Islet of Langerhans (tissue), 1 donor: ENCODE measurements at regions not wholly inside any gene's neighbourhood (a gene's known extent, or its start where the extent isn't known, plus 50 kb on each side); places are given as distances from the start of the nearest gene placed in this dataset.

ENCODE experiments used
- FAIRE-seq: peaks from one replicate; lab custom pipeline; 2011; peaks lifted over from hg19 to GRCh38; lab: Jason Lieb, UNC

DNA sequence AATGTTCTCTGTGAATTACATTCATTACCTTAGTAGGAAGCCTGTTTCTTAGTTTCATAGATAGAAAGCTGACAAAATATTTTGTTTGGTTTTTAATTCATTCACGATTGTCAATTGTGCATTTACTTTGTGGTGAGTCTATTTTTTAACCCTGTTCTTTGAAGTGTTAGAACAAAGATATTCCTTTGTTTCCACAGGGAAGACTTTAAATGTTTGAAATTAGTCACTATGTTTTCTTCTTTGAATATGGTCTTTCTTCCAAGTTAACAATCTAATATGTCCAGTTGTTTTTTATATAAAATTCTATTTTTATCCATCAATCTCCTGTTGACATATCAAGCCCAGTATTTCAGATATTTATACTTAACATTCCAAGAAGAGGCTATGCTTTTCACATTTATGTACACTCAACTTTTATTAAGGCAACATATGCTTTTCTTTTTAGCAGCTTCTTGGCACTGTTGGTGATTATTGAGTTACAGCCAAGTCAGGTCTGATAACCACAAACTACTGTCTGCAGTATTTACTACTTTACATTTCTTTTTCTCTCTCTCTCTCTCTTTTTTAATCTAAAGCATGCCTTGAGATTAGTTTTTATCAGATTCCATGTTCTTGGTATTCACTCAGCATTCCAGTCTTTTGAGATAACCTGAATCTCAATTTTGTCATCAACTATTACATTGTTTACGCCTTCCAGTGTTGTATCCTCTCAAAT, 812.8 kb upstream of the SLC10A2 start:
- FAIRE-seq: no peak

DNA sequence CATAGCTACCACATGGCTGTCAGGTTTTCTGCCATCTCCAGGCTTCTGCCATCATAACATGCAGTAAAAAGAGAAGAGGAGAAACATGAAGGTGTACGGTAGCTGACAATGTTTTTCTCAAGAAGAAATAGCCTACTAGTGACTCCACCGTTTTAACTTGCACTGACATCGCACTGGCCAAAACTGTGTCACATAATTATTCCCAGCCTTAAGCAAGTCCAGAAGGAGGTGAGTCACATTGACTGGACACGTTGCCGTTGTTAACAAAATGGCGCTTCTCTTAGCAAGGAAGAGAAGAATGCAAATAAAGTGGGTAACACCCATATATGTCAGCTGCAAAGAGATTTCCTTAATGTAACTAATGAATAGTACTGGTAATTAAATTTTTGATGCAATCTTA, 810.4 kb upstream of the SLC10A2 start:
- FAIRE-seq: no peak

DNA sequence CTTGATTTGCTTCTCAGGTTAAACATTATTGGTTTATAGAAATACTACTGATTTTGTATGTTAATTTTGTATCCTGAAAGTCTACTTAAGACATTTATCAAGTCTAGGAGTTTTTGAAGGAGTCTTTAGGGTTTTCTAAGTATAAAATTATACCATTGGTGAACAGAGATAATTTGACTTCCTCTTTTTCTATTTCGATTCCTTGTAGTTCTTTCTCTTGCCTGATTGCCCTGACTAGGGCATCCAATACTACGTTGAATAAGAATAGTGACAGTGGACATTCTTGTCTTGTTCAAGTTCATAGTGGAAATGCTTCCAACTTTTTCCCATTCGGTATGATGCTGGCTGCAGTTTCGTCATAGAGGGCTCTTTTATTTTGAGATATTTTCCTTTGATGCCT, 807.5 kb upstream of the SLC10A2 start:
- FAIRE-seq: no peak

DNA sequence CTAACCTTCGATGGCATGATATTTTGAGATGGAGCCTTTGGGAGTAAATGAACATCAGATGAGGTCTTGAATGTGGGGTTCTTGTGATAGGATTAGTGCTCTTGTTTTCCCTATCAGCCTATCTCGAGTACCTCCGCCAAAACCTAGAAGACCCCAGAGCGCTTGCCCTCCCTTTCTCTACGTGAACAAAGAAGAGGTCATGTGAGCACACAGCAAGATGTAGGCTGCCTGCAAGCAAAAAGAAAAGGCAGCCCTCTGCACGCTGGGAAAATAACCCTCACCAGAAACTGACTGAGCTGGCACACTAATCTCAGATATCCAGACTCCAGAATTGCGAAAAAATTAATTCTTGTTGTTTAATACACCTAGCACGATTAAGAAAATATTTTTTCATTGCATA, 799.8 kb upstream of the SLC10A2 start:
- FAIRE-seq: no peak

DNA sequence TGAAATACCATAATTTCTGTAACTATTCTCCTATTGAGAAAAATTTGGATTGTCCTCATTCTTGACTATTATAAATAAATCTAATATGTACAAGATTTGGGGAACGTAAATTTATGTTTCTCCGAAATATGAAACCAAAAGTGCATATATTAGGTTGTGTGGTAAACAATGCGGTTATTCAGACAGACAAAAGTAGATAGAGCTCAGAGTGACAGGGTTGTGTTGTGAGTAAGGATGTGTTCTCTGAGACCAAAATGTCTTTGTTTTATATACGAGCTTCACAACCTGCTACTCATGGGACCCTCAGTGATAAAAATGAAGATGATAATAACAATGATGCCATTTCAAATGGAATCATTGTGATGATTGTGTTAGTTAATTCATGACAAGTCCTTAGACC, 796.3 kb upstream of the SLC10A2 start:
- no peak for FAIRE-seq

DNA sequence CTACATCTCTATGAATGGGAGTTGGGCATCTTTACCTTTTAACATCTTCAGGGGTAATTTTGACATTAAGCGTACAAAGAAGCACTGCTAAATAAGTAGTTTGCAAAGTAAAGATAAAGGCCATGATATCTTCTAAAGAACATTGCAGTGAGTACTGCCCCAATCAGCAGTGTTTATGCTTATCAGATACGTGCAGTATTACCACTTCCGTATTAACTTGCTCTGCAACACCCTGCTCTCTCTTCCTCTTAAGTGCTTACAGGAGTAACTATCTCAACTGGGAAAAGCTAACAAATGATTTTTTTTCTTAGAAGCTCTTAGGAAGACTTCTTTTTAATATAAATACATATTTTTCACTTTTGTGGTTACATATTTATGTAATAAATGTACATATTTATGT, 793.7 kb upstream of the SLC10A2 start:
- no peak for FAIRE-seq

DNA sequence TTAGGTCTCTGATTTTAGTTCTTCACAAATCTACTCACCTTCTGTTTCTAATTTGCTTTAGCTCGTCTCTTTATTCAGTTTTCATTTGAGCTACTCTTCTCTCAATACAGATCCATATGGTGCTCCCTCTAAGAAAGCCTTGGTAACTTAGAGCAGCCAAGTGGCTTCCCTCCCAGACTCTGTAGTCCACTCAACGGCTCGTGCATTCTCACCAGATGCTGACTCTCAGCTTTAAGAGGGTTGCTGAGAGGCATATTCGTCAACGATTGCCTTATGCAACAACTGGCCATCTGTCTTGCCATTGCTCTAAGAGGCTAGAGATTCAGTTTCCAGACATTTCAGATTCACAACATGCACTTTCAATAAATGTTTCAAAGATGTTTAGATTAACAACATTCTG, 785.8 kb upstream of the SLC10A2 start:
- FAIRE-seq: no peak

DNA sequence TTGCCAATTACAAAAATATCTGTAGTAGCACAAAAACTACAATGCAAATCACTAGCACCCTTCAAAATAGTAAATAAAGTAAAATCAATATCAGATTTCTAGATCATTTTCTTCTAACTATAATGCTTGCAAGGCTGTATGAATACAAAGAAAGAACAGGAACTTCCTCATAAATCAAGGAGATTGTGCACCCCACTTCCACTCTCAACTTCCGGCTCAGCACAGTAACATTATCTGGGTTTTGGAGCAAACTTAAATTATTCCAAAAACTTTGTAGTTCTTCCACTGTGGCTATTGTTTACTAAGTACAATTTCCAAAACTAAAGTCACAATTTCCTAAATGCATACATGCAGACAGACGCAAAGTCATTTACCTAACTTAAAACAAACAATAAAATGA, 778.3 kb upstream of the SLC10A2 start:
- no peak for FAIRE-seq

DNA sequence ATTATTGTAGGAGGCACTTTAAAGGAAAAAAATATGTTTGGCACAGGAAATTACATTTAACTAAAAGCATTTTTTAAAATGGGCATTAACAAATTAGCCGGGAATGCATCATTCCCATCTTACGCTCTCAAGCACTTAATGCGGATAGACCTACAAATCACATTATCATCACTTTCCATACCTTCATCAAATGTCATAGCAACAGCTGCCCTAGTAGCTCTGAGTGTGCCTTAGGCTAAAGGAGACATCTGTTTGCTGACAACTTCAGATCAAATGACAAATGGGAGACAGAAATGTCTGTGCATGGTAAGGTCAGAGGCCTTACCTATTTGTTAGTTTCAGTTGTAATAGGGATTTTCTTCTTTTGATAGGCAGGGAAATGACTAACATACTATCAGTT, 773.2 kb upstream of the SLC10A2 start:
- no peak for FAIRE-seq

DNA sequence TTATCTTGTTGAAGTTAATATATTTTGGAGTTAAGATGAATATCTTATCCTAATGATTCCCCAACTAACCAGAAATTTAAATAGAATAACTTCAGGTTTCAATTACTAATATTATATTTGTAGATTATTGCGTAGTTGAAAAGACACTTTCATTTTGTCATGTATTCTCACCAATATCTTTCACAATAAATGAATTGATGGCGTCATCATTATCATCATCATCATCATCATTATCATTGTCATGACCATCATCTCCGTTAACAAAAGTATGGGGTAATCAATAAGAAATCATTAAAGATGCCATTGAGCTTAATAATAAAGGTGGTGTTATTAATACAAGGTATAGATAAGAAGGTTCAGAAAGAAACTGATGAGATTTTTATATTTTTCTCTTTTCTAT, 768.8 kb upstream of the SLC10A2 start:
- FAIRE-seq: no peak

DNA sequence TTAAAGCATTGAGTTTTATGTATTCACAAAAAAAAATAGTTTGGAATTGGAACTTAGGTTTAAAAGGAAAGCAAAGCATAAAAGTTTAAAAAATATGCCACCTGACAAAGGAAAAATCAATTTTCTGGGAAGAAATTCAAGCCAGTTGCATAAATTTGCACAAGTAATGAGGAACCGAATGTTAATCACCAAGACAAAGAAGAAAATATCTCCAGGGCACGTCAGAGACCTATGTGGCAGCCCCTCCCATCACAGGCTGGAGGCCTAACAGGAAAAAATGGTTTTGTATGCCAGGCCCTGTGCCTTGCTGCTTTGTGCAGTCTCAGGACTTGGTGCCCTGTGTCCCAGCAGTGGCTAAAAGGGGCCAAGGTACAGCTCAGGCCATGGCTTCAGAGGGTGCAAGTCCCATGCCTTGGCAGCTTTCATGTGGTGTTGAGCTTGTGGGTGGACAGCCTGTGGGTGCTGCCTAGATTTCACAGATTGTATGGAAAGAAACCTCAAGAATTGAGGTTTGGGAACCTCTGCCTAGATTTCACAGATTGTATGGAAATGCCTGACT, 767.2 kb upstream of the SLC10A2 start:
- no peak for FAIRE-seq

DNA sequence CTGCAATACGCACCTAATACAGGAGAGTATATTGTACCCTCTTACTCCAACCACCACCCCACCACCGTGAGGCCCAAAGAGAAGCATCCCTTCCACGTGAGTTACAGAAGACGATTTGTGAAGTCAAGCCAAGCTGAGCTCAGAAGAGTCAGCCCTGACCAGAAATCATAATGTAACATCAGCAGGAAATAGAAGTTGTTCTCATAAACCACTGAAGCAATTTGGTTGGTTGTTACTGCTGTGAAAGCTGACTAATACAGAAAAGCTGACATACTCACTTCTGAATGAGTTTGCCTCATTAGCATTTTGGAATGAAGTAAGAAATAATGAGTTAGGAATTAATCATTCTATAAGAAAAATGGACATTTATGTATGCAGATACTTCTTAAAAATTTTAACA, 749.4 kb upstream of the SLC10A2 start:
- FAIRE-seq: no peak

DNA sequence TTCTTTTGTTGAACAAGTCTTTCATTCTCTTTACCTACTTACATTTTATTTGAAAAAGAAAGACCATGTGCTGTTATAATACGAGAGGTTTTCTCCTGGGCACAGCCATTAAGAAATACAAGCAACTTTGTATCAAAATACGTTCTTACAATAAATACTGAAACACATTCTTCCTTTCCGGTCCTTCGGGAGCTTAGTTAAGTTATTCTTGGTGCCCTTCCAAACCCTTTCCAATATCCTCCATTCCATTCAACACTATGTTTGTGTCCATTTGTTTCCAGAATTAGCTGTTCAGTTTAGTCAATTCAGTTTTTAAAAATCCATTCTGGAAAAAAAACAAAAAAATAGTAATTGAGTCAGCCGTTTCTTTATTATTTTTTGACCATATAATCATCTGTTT, 746.8 kb upstream of the SLC10A2 start:
- no peak for FAIRE-seq

DNA sequence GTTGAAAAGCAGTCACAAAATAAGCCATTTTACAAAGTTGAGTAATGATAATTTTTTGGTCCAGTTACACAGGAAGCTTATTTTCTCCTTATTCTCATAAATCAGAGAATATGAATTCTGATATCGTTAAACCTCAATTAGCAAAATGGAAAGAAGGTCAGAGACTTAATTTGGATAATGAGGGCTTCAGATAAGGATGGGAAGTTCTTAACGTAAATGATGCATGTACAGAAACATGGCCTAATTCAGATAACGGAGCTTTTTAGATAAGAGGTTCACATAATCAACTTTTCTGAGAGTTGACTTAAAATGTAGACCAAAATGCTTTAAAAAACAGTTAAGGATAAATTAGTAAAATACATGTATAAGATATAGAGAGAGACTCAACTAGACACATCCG, 746.3 kb upstream of the SLC10A2 start:
- no peak for FAIRE-seq

DNA sequence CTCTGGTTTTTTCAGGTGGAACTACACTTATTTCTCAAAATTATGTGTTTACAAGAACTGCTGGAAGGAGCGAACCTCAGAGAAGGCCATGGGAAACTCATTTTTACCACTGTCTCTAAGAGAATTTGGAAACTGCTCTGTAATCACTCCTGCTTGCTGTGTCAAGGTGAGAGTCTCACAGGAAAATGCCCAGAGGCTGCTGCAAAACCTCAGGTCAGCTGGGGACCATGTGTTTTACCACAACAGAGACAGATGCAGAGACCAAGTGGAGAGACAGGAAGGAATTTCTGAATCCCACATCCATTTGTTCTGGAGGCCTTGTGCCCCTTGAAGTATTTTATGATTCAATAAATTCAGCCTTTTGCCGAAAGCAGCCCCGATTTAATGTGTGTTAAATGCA, 743.8 kb upstream of the SLC10A2 start:
- FAIRE-seq: no peak

DNA sequence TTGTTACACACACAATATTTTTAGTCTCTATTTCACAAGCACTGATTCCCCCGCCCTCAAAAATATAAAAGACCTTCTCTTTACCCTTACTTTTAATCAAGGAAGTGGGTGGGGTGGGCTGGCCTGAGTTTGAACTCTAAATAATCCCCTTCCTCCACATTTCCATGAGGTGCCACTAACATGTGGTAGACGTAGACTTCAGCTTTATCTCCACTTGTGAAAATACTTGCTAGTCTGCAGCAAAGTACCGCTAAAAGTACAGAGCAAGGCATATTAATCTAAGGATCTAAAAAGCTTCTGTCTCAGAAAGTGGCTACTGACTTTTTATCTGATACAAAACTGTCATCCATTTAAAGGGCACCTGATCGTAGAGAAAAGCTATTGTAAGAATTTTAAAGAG, 739.6 kb upstream of the SLC10A2 start:
- FAIRE-seq: no peak

DNA sequence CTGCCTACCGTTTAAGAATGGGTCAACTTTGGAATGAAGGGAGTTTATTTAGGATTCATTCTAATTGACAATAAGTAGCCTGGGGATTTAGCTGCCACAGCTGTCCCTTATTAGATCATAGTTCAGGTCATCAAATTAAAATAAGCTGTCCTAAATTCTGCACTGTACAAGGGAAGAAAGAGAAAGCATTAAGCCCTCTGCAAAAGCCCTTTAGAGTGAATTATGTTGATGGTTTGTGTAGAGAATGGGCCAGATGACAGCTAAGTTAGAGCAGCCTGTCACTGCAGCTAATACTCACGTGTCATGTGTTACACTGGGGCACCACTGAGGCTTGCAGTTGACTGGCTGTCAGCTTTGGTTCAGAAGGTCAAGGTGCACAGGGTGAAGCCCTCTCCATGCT, 737.1 kb upstream of the SLC10A2 start:
- no peak for FAIRE-seq

DNA sequence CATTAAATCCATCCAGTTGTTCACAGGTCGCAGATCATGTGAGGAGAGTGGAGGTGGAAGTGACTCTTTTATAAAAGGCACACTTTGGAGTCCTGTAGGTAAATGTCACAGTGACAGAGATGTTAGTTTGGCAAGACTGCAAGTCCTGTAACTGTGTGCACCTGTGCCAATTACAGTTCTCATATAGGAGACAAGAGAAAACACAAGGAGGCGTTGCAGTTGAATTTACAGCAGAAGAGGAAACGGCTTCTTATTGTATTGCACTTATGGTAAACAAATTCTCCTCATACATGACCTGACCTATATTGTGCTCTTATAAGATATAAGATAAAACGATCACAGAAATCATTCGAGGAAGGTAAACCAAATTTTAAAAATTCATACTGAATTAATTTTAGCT, 732.8 kb upstream of the SLC10A2 start:
- no peak for FAIRE-seq

DNA sequence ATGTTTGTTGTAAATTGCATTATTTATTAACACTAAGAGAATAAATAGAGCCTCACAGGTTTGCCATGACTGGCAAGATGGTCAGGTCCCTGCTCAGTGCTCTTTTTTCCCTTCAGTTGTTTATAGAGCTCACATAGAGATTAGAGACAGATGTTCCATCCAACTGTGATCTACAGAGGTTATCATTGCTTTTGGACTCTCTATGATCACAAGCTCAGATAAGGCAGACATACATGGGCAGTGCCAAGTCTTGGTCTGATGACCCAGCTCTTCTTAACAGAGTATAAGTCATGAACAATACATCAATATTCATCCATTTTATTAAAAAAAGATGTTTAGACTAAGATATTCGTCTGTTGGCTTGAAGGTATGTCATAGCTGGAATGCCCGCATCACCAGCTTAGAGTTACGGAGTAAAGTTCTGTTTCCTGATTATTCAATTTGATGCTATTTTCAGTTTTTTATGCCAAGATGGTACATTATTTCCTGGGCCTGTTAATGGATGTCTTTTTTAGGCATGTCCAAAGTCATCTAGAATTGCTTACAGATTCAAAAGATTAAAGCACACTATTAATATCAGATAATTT, 729.8 kb upstream of the SLC10A2 start:
- no peak for FAIRE-seq

DNA sequence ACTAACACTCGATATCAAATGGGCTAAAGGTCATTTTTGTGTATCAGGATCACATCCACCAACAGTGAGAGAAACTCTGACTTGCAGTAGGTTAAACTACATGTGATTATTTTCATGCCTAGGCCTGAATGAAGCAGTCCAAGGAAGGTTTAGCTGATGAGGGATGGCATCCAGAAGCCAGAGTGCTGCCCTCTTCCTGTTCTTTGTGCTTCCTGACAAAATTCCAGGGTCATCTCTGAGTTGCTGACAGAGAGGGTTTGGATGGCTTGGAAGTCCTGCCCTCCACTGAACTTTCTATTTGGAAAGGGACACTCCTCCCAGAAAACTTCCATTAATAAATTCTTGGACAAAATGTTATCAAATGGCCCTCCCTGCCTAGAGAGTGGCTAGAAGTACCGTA, 728.3 kb upstream of the SLC10A2 start:
- no peak for FAIRE-seq

DNA sequence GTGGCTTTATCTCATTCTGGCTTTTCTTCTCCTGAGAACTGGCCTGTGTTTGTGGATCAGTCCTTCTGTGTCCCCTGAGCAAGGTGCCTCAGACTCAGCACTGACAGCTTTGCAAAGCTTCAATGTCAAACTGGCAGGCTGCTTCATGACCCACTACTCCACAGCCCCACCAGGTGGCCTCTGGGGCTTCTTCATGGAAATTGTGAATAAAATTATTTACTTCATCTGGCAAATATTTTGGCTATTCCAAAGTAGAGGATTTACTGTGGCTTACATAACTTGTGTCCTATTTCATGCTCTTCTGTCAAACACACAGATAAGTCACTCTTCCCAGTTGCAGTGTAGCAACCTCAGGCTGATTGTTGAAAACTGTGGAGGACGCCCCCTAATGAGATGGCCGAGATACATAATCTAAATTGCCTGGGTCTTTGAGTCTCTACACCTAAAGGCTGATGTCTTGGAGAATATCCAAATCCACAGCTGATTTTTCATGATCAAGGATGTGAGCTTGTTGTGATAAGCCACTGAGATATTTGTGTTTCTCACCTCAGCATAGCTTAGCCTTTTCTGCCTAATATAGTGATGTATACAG, 721.9 kb upstream of the SLC10A2 start:
- FAIRE-seq: no peak

DNA sequence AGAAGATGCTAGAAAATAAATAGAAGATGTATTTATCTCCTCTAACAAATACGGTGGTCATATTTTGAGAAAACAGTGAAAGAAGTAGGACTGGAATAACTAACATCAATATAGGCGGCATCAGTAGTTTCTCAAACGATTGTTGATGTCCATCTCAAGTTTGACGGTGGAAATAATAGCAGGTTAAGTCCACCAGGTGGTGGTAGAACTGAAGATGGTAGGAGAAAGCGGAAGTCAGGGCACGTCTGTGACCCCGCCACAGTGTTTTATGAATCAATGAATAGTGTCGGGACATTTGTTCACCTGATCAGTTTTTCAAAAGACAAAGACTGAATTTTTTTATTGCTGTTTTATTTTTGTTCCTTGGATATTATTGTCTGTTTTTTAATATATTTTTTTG, 706.4 kb upstream of the SLC10A2 start:
- FAIRE-seq: no peak

DNA sequence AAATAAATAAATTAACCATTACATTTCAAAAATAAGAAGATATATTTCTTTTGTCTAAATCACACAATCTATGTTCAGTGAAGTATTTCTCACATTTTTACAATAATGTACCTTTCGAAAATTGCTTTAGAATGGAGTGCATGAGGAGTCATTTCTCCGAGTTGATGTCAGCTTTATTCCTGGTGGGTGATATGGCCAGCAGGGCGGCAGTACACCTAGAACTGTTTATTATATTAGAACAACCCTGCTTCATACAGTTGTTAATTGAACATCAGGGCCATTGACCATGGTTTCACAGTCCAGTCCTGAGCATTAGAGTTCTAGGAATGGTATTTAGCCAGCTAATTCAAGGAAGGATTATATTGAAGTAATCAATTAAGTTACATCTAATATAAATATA, 696.3 kb upstream of the SLC10A2 start:
- no peak for FAIRE-seq

DNA sequence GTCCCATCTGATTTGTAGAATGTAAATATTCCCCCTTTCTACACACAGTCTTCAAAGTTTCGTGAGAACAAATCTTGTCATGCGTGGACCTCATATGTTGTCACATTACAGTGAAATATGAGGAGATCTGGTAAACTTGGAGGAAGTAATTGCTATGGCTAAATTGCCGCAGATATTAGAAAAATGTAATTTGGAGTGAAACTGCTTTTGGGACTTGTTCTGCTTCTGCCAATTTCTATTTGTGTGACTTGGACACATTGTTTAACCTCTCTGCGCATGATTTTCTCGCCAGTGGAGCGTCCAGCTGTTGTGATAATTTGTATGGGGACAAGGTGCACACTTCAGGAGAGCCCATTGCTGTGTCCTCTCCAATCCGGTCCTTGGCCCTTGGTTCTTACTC, 693.1 kb upstream of the SLC10A2 start:
- no peak for FAIRE-seq
